PFSK-1 (cell line): ENCODE measurements at regions not wholly inside any gene's neighbourhood (a gene's known extent, or its start where the extent isn't known, plus 50 kb on each side); places are given as distances from the start of the nearest gene placed in this dataset.

ENCODE experiments used
- POLR2AphosphoS5 ChIP-seq: IDR thresholded peaks from 2 replicates; pipeline ENCODE4 v1.6.1; 2012; ENCODE audit warnings: low read depth, mild to moderate bottlenecking, control low read depth, low read length, moderate library complexity
- TAF1 ChIP-seq: IDR thresholded peaks from 2 replicates; pipeline ENCODE4 v1.6.1; 2012; ENCODE audit warnings: low read length, control low read depth, borderline replicate concordance; ENCODE audit not compliant: insufficient read depth
- TF ChIP-seq, protein P1 (sequence below), 2 experiments: IDR thresholded peaks; 2 replicates each; pipeline versions ENCODE4 v1.6.1 to v1.8.0; 2011 to 2012; ENCODE audit warnings: low read depth in 2 of 2, low read length in 2 of 2, control low read depth in 1 of 2, inconsistent platforms in 1 of 2, mild to moderate bottlenecking in 1 of 2, moderate library complexity in 1 of 2; ENCODE audit not compliant: insufficient read depth in 1 of 2

- TF ChIP-seq TAF1 (no peak), POLR2AphosphoS5 (no peak)
- TF ChIP-seq, protein P1, sequence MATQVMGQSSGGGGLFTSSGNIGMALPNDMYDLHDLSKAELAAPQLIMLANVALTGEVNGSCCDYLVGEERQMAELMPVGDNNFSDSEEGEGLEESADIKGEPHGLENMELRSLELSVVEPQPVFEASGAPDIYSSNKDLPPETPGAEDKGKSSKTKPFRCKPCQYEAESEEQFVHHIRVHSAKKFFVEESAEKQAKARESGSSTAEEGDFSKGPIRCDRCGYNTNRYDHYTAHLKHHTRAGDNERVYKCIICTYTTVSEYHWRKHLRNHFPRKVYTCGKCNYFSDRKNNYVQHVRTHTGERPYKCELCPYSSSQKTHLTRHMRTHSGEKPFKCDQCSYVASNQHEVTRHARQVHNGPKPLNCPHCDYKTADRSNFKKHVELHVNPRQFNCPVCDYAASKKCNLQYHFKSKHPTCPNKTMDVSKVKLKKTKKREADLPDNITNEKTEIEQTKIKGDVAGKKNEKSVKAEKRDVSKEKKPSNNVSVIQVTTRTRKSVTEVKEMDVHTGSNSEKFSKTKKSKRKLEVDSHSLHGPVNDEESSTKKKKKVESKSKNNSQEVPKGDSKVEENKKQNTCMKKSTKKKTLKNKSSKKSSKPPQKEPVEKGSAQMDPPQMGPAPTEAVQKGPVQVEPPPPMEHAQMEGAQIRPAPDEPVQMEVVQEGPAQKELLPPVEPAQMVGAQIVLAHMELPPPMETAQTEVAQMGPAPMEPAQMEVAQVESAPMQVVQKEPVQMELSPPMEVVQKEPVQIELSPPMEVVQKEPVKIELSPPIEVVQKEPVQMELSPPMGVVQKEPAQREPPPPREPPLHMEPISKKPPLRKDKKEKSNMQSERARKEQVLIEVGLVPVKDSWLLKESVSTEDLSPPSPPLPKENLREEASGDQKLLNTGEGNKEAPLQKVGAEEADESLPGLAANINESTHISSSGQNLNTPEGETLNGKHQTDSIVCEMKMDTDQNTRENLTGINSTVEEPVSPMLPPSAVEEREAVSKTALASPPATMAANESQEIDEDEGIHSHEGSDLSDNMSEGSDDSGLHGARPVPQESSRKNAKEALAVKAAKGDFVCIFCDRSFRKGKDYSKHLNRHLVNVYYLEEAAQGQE (IDR thresholded peaks at IDR 0.05; ENCODE audit: insufficient read depth in 1 of 2, low read depth in 2 of 2, low read length in 2 of 2): no peak
Measured at GRCh38 chr14:98175881-98176280, 1096.1 kb downstream of the BCL11B start.
